CD4-positive, alpha-beta T cell treated with Interleukin-4 for 4 hours (primary cell): ENCODE measurements at regions not wholly inside any gene's neighbourhood (a gene's known extent, or its start where the extent isn't known, plus 50 kb on each side); places are given as distances from the start of the nearest gene placed in this dataset.

Experiments
- DNase-seq: peaks from one replicate; pipeline ENCODE4 v3.0.0-alpha.2; 2020

GRCh38 chr5:2282034-2282690, 399.4 kb upstream of the IRX4 start:
- DNase-seq = no peak

- no peak for DNase-seq
These were observed 398.7 kb upstream of the IRX4 start for GRCh38 chr5:2281446-2281845.

GRCh38 chr5:2280318-2280717, 397.6 kb upstream of the IRX4 start:
- DNase-seq = no peak

GRCh38 chr5:2278825-2279456, 396.2 kb upstream of the IRX4 start:
- DNase-seq = no peak

GRCh38 chr5:2277886-2278285, 395.2 kb upstream of the IRX4 start:
- no peak for DNase-seq

GRCh38 chr5:2276101-2276500, 393.4 kb upstream of the IRX4 start:
- no peak for DNase-seq

GRCh38 chr5:2272755-2273154, 390.0 kb upstream of the IRX4 start:
- no peak for DNase-seq

GRCh38 chr5:2272039-2272438, 389.3 kb upstream of the IRX4 start:
- DNase-seq = no peak

- DNase-seq = no peak
These were observed 388.6 kb upstream of the IRX4 start for GRCh38 chr5:2271316-2271715.

GRCh38 chr5:2270467-2270866, 387.7 kb upstream of the IRX4 start:
- DNase-seq = no peak

GRCh38 chr5:2269656-2270055, 386.9 kb upstream of the IRX4 start:
- no peak for DNase-seq

- no peak for DNase-seq
These were observed 385.3 kb upstream of the IRX4 start for GRCh38 chr5:2267991-2268390.

- no peak for DNase-seq
These were observed 384.0 kb upstream of the IRX4 start for GRCh38 chr5:2266641-2267240.

GRCh38 chr5:2265341-2265740, 382.6 kb upstream of the IRX4 start:
- no peak for DNase-seq

GRCh38 chr5:2263763-2264162, 381.0 kb upstream of the IRX4 start:
- no peak for DNase-seq

- DNase-seq = no peak
These were observed 379.9 kb upstream of the IRX4 start for GRCh38 chr5:2262620-2263019.

- DNase-seq = no peak
These were observed 378.4 kb upstream of the IRX4 start for GRCh38 chr5:2261004-2261703.

GRCh38 chr5:2260211-2261003, 377.7 kb upstream of the IRX4 start:
- no peak for DNase-seq

GRCh38 chr5:2259494-2260107, 376.9 kb upstream of the IRX4 start:
- DNase-seq = no peak

- no peak for DNase-seq
These were observed 376.1 kb upstream of the IRX4 start for GRCh38 chr5:2258861-2259260.

GRCh38 chr5:2257326-2258244, 374.9 kb upstream of the IRX4 start:
- no peak for DNase-seq
